H1 (cell line): ENCODE measurements at regions not wholly inside any gene's neighbourhood (a gene's known extent, or its start where the extent isn't known, plus 50 kb on each side); places are given as distances from the start of the nearest gene placed in this dataset.

ENCODE experiments used
- CTCF ChIA-PET: fragments of 300-600 bp; sonication (Branson Sonifier 250); formaldehyde crosslinking; loops from one replicate; lab custom pipeline; 2021; ENCODE audit not compliant: partially characterized antibody; lab: Charles Lee
- POLR2A ChIA-PET: fragments of 300-600 bp; sonication (Branson Sonifier 250); formaldehyde crosslinking; loops from one replicate; lab custom pipeline; 2021; ENCODE audit warnings: inconsistent platforms; ENCODE audit not compliant: partially characterized antibody; lab: Charles Lee
- DNase-seq, 2 experiments: peaks; one replicate each; pipeline versions ENCODE4 v3.0.0 to v3.0.0-alpha.2; 2010 to 2022; ENCODE audit warnings: low spot score in 2 of 2, low read depth in 1 of 2, mixed read lengths in 1 of 2
- FAIRE-seq: peaks from 2 replicates; lab custom pipeline; 2011; peaks lifted over from hg19 to GRCh38; lab: Jason Lieb, UNC
- H2AFZ ChIP-seq: 2 replicates; pipeline ENCODE4 v1.8.1; 2012; ENCODE audit warnings: low read length, inconsistent platforms
- H2AK5ac ChIP-seq: 2 replicates; pipeline ENCODE4 v1.6.1; 2013; ENCODE audit warnings: low read depth, low read length
- H2BK120ac ChIP-seq: replicated peaks from 2 replicates; pipeline ENCODE3; 2013; ENCODE audit warnings: low read depth, low read length, inconsistent platforms
- H2BK12ac ChIP-seq: 2 replicates; pipeline ENCODE4 v1.6.1; 2013; ENCODE audit warnings: low read depth, low read length
- H2BK15ac ChIP-seq: 2 replicates; pipeline ENCODE4 v1.6.1; 2013; ENCODE audit warnings: low read length
- H2BK20ac ChIP-seq: 2 replicates; pipeline ENCODE4 v1.6.1; 2013; ENCODE audit warnings: low read length
- H2BK5ac ChIP-seq: 2 replicates; pipeline ENCODE4 v1.6.1; 2013; ENCODE audit warnings: low read depth, low read length
- H3K14ac ChIP-seq: 2 replicates; pipeline ENCODE4 v1.6.1; 2013; ENCODE audit warnings: inconsistent platforms; ENCODE audit not compliant: insufficient read length
- H3K18ac ChIP-seq: 2 replicates; pipeline ENCODE4 v1.6.1; 2013; ENCODE audit warnings: low read length; ENCODE audit errors: extremely low read depth
- H3K23ac ChIP-seq: 2 replicates; pipeline ENCODE4 v1.6.1; 2013; ENCODE audit warnings: inconsistent platforms; ENCODE audit not compliant: insufficient read length
- H3K23me2 ChIP-seq: 2 replicates; pipeline ENCODE4 v1.6.1; 2013; ENCODE audit warnings: low read depth, low read length
- H3K27ac ChIP-seq: 2 replicates; pipeline ENCODE4 v1.6.1; 2011; ENCODE audit warnings: low read depth, low read length, inconsistent platforms
- H3K27me3 ChIP-seq, 4 experiments: replicated peaks in 1 of 4; 1 replicate in 1 of 4; 2 replicates in 3 of 4; pipeline versions ENCODE4 v1.6.1 to v1.8.1; 2011 to 2013; ENCODE audit warnings: low read length in 3 of 4, mild to moderate bottlenecking in 3 of 4, inconsistent platforms in 2 of 4, mixed read lengths in 2 of 4, moderate library complexity in 1 of 4; ENCODE audit not compliant: control insufficient read depth in 3 of 4, insufficient read depth in 3 of 4; ENCODE audit errors: extremely low read depth in 1 of 4
- H3K36me3 ChIP-seq, 4 experiments: 2 replicates each; pipeline versions ENCODE4 v1.6.1 to v1.8.1; 2011 to 2013; ENCODE audit warnings: mild to moderate bottlenecking in 4 of 4, low read length in 3 of 4, moderate library complexity in 2 of 4, control low read depth in 1 of 4, inconsistent platforms in 1 of 4; ENCODE audit not compliant: insufficient read depth in 4 of 4, control insufficient read depth in 2 of 4
- H3K4ac ChIP-seq: replicated peaks from 2 replicates; pipeline ENCODE3; 2013; ENCODE audit warnings: low read length, low read depth, mixed read lengths, inconsistent platforms; ENCODE audit not compliant: insufficient read length
- H3K4me1 ChIP-seq, 4 experiments: replicated peaks in 1 of 4; 1 replicate in 1 of 4; 2 replicates in 3 of 4; pipeline versions ENCODE4 v1.6.1 to v1.8.1; 2011 to 2013; ENCODE audit warnings: low read length in 3 of 4, inconsistent platforms in 2 of 4, mixed read lengths in 1 of 4; ENCODE audit not compliant: insufficient read depth in 4 of 4, control insufficient read depth in 3 of 4
- H3K4me2 ChIP-seq, 2 experiments: 2 replicates each; pipeline versions ENCODE4 v1.6.1 to v1.8.1; 2011 to 2013; ENCODE audit warnings: low read depth in 2 of 2, low read length in 2 of 2, control low read depth in 1 of 2, inconsistent platforms in 1 of 2, mild to moderate bottlenecking in 1 of 2; ENCODE audit not compliant: insufficient read depth in 1 of 2
- H3K4me3 ChIP-seq, 4 experiments: fragments of 200-600, 300-600 bp in 1 of 4; sonication (generic), shearing (Covaris generic), sonication (Bioruptor Twin) in 1 of 4; 2 replicates each; pipeline versions ENCODE4 v1.5.1 to v1.8.1; 2011 to 2016; ENCODE audit warnings: low read length in 4 of 4, low read depth in 3 of 4, control low read depth in 2 of 4, inconsistent platforms in 2 of 4, mild to moderate bottlenecking in 2 of 4, mixed read lengths in 1 of 4, moderate library complexity in 1 of 4; ENCODE audit not compliant: insufficient read depth in 2 of 4; ENCODE audit errors: extremely low read depth in 1 of 4
- H3K56ac ChIP-seq: replicated peaks from 2 replicates; pipeline ENCODE3; 2013; ENCODE audit warnings: low read depth, mild to moderate bottlenecking, mixed read lengths, low read length, inconsistent platforms; ENCODE audit not compliant: insufficient read length
- H3K79me1 ChIP-seq: 2 replicates; pipeline ENCODE4 v1.6.1; 2013; ENCODE audit warnings: low read depth, low read length, control low read depth
- H3K79me2 ChIP-seq, 2 experiments: 2 replicates each; pipeline versions ENCODE4 v1.6.1 to v1.8.1; 2012 to 2013; ENCODE audit warnings: low read length in 2 of 2, mild to moderate bottlenecking in 2 of 2, inconsistent platforms in 1 of 2; ENCODE audit not compliant: insufficient read depth in 2 of 2, control insufficient read depth in 1 of 2
- H3K9ac ChIP-seq, 4 experiments: replicated peaks in 1 of 4; 1 replicate in 1 of 4; 2 replicates in 3 of 4; pipeline versions ENCODE4 v1.6.1 to v1.8.1; 2011 to 2013; ENCODE audit warnings: low read depth in 3 of 4, low read length in 3 of 4, control low read depth in 2 of 4, mild to moderate bottlenecking in 2 of 4, moderate library complexity in 2 of 4, inconsistent platforms in 1 of 4; ENCODE audit errors: extremely low read depth in 1 of 4
- H3K9me3 ChIP-seq, 2 experiments: 2 replicates each; pipeline versions ENCODE4 v1.6.1 to v1.8.1; 2012 to 2013; ENCODE audit warnings: mild to moderate bottlenecking in 2 of 2, moderate library complexity in 2 of 2, control low read depth in 1 of 2, inconsistent platforms in 1 of 2, low read depth in 1 of 2, low read length in 1 of 2, mixed read lengths in 1 of 2; ENCODE audit not compliant: insufficient read depth in 2 of 2
- H4K20me1 ChIP-seq, 2 experiments: replicated peaks in 1 of 2; 2 replicates each; pipeline versions ENCODE3 to v1.8.1; 2011 to 2013; ENCODE audit warnings: inconsistent platforms in 2 of 2, low read length in 2 of 2, mild to moderate bottlenecking in 1 of 2; ENCODE audit not compliant: insufficient read depth in 2 of 2, control insufficient read depth in 1 of 2
- H4K5ac ChIP-seq: 2 replicates; pipeline ENCODE4 v1.6.1; 2013; ENCODE audit warnings: low read length, low read depth, mixed read lengths, inconsistent platforms; ENCODE audit not compliant: insufficient read length
- H4K8ac ChIP-seq: 2 replicates; pipeline ENCODE4 v1.8.0; 2013; ENCODE audit warnings: mild to moderate bottlenecking, moderate library complexity, low read length, inconsistent platforms; ENCODE audit not compliant: insufficient read depth; ENCODE audit errors: extremely low read depth
- H4K91ac ChIP-seq: replicated peaks from 2 replicates; pipeline ENCODE3; 2013; ENCODE audit warnings: low read length, mixed read lengths, inconsistent platforms; ENCODE audit not compliant: insufficient read length
- BACH1 ChIP-seq: IDR thresholded peaks from 2 replicates; pipeline ENCODE4 v1.6.1; 2012; ENCODE audit warnings: low read length, improper control_type of control experiment
- BRCA1 ChIP-seq: IDR thresholded peaks from 2 replicates; pipeline ENCODE4 v1.6.1; 2012; ENCODE audit warnings: low read depth, low read length, improper control_type of control experiment
- CBX8 ChIP-seq: fragments of 300-800, 300-1000 bp; sonication (generic); IDR thresholded peaks from 2 replicates; pipeline ENCODE4 v1.7.1; 2016; ENCODE audit warnings: low read depth, low read length, borderline replicate concordance
- EZH2 ChIP-seq: fragments of 200-600 bp; sonication (generic); IDR thresholded peaks from 2 replicates; pipeline ENCODE4 v1.7.1; 2012; ENCODE audit warnings: low read depth, mild to moderate bottlenecking, moderate library complexity, low read length, inconsistent platforms; ENCODE audit not compliant: severe bottlenecking
- HDAC2 ChIP-seq, 2 experiments: fragments of 300-600 bp in 1 of 2; sonication (generic) in 1 of 2; IDR thresholded peaks; 2 replicates each; pipeline ENCODE4 v1.6.1; 2011 to 2012; ENCODE audit warnings: low read depth in 2 of 2, low read length in 2 of 2, mild to moderate bottlenecking in 2 of 2, moderate library complexity in 2 of 2, borderline replicate concordance in 1 of 2, inconsistent platforms in 1 of 2
- JUN ChIP-seq: IDR thresholded peaks from 2 replicates; pipeline ENCODE4 v1.6.1; 2011; ENCODE audit warnings: low read depth, mild to moderate bottlenecking, improper control_type of control experiment, low read length
- KDM4A ChIP-seq: IDR thresholded peaks from one replicate; pipeline ENCODE4 v1.7.1; 2012; ENCODE audit warnings: low read depth, mild to moderate bottlenecking, moderate library complexity, low read length, inconsistent platforms; ENCODE audit not compliant: severe bottlenecking
- PHF8 ChIP-seq: fragments of 200-600 bp; sonication (generic); conservative IDR thresholded peaks from 2 replicates; pipeline ENCODE4 v1.7.1; 2012; ENCODE audit warnings: low read depth, mild to moderate bottlenecking, inconsistent platforms, low read length, moderate library complexity
- POLR2A ChIP-seq, 2 experiments: IDR thresholded peaks; 1 replicate in 1 of 2; 2 replicates in 1 of 2; pipeline ENCODE4 v1.6.1; 2011; ENCODE audit warnings: low read depth in 2 of 2, low read length in 2 of 2, mild to moderate bottlenecking in 2 of 2; ENCODE audit errors: control extremely low read depth in 1 of 2
- POLR2AphosphoS5 ChIP-seq: IDR thresholded peaks from 2 replicates; pipeline ENCODE4 v1.6.1; 2011; ENCODE audit warnings: low read depth, low read length
- RBBP5 ChIP-seq: IDR thresholded peaks from 2 replicates; pipeline ENCODE4 v1.7.1; 2012; ENCODE audit warnings: low read depth, mild to moderate bottlenecking, inconsistent platforms, low read length, moderate library complexity, borderline replicate concordance
- RFX5 ChIP-seq: IDR thresholded peaks from 2 replicates; pipeline ENCODE4 v1.6.1; 2011; ENCODE audit warnings: low read depth, low read length, improper control_type of control experiment, borderline replicate concordance
- SIN3A ChIP-seq, 2 experiments: IDR thresholded peaks in 1 of 2; conservative IDR thresholded peaks in 1 of 2; 2 replicates each; pipeline ENCODE4 v1.6.1; 2011 to 2012; ENCODE audit warnings: low read length in 2 of 2, improper control_type of control experiment in 1 of 2, low read depth in 1 of 2, mild to moderate bottlenecking in 1 of 2
- SIRT6 ChIP-seq: IDR thresholded peaks from one replicate; pipeline ENCODE4 v1.7.1; 2012; ENCODE audit warnings: low read length, inconsistent platforms
- SP1 ChIP-seq: IDR thresholded peaks from 2 replicates; pipeline ENCODE4 v1.6.1; 2011; ENCODE audit warnings: low read depth, low read length
- SP4 ChIP-seq: IDR thresholded peaks from 2 replicates; pipeline ENCODE4 v1.6.1; 2012; ENCODE audit warnings: low read length, inconsistent platforms
- WGBS, 2 experiments: shearing (Covaris generic) in 1 of 2; methylation state at CpG; one replicate each; pipeline versions ENCODE4 v1.1.6 to v1.1.7; 2013 to 2015; ENCODE audit warnings: low lambda C conversion rate in 2 of 2, mixed read lengths in 2 of 2, inconsistent platforms in 1 of 2, low coverage in 1 of 2, missing lambda C conversion rate in 1 of 2; ENCODE audit not compliant: insufficient replicate concordance in 2 of 2, insufficient coverage in 1 of 2, insufficient read length in 1 of 2; ENCODE audit errors: extremely low coverage in 1 of 2, missing lambda C conversion rate in 1 of 2; 5-methylcytosine and 5-hydroxymethylcytosine counted together

- Histone ChIP-seq H2AK5ac (no peak overlapping the region), H3K18ac (no peak overlapping the region), H3K9ac (no peak overlapping the region), H3K79me1 (no peaks in the 10 kb centered on the region), H3K4me1 (no peaks in the 10 kb centered on the region), H3K36me3 (no peaks in the 10 kb centered on the region), H2BK120ac (no peak overlapping the region), H4K8ac (no peak overlapping the region), H3K23ac (no peak overlapping the region), H2AFZ (no peak overlapping the region), H3K27ac (no peak overlapping the region), H3K79me2 (no peaks in the 10 kb centered on the region), H4K5ac (no peak overlapping the region), H3K4ac (no peak overlapping the region), H3K14ac (no peak overlapping the region), H2BK15ac (no peak overlapping the region), H4K91ac (no peak overlapping the region), H4K20me1 (no peaks in the 10 kb centered on the region), H2BK5ac (no peak overlapping the region), H3K9me3 (no peaks in the 10 kb centered on the region), H2BK12ac (no peak overlapping the region), H3K4me3 (no peak overlapping the region), H3K23me2 (no peaks in the 10 kb centered on the region), H2BK20ac (no peak overlapping the region), H3K4me2 (no peak overlapping the region), H3K27me3 (peaks cover 0 to 1% (median 0%) of the 10 kb centered on the region in 4 experiments; a peak in 1 of 7 replicates), H3K56ac (no peak overlapping the region)
- 86% methylated on average over 4 of the region's 4 CpGs; no CpG with 5 or more reads in 1 of the 2 experiments for WGBS, 2 experiments
- ChIA-PET CTCF (interaction anchor here (0.6 to 1.0 kb wide), 3 partner anchors 32 to 216 kb away, joined by 3 read pairs; no protein-coding TSS in a partner anchor), POLR2A (no interaction called here)
- FAIRE-seq, result no peak
- DNase-seq, result no peak
- TF ChIP-seq PHF8 (no peak), SIRT6 (no peak), SIN3A (conservative IDR thresholded peaks at IDR 0.05 in 1 of 2, IDR thresholded peaks at IDR 0.05 in 1 of 2; ENCODE audit: low read depth in 1 of 2, low read length in 2 of 2) (no peak), RBBP5 (no peak), SP1 (no peak), KDM4A (no peak), CBX8 (no peak), POLR2AphosphoS5 (no peak), EZH2 (no peak), JUN (no peak), BACH1 (no peak), RFX5 (no peak), SP4 (no peak), POLR2A (IDR thresholded peaks at IDR 0.05; ENCODE audit: control extremely low read depth in 1 of 2, low read depth in 2 of 2, low read length in 2 of 2) (no peak), HDAC2 (IDR thresholded peaks at IDR 0.05; ENCODE audit: borderline replicate concordance in 1 of 2, low read depth in 2 of 2, low read length in 2 of 2) (no peak), BRCA1 (no peak)
These were observed 305.2 kb downstream of the ETAA1 start for GRCh38 chr2:67702284-67702683.
